Fibroblast of mammary gland (primary cell): ENCODE measurements at regions not wholly inside any gene's neighbourhood (a gene's known extent, or its start where the extent isn't known, plus 50 kb on each side); places are given as distances from the start of the nearest gene placed in this dataset.
"Not testable (repeated sequence)": the region's sequence is repeated elsewhere in the genome, so short reads cannot be mapped to it uniquely, and the experiment has no call there.

Experiments used
- DNase-seq: peaks from one replicate; pipeline ENCODE4 v3.0.0-alpha.2; 2010; ENCODE audit warnings: low read depth
- H3K4me3 ChIP-seq: 2 replicates; pipeline ENCODE4 v1.5.1; 2011; ENCODE audit warnings: low read depth, mild to moderate bottlenecking, low read length, moderate library complexity; ENCODE audit not compliant: control insufficient read depth
- TF ChIP-seq, protein P1 (sequence below): conservative IDR thresholded peaks from 2 replicates; pipeline ENCODE4 v1.5.1; 2011; ENCODE audit warnings: low read depth, low read length, inconsistent platforms; ENCODE audit not compliant: control insufficient read depth, insufficient read depth

GRCh38 chr10:28181478-28182096 lies 121.3 kb downstream of the MPP7 start:
- peak; percentile 4 for DNase-seq
- TF ChIP-seq, protein P1, sequence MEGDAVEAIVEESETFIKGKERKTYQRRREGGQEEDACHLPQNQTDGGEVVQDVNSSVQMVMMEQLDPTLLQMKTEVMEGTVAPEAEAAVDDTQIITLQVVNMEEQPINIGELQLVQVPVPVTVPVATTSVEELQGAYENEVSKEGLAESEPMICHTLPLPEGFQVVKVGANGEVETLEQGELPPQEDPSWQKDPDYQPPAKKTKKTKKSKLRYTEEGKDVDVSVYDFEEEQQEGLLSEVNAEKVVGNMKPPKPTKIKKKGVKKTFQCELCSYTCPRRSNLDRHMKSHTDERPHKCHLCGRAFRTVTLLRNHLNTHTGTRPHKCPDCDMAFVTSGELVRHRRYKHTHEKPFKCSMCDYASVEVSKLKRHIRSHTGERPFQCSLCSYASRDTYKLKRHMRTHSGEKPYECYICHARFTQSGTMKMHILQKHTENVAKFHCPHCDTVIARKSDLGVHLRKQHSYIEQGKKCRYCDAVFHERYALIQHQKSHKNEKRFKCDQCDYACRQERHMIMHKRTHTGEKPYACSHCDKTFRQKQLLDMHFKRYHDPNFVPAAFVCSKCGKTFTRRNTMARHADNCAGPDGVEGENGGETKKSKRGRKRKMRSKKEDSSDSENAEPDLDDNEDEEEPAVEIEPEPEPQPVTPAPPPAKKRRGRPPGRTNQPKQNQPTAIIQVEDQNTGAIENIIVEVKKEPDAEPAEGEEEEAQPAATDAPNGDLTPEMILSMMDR, result no peak

DNA sequence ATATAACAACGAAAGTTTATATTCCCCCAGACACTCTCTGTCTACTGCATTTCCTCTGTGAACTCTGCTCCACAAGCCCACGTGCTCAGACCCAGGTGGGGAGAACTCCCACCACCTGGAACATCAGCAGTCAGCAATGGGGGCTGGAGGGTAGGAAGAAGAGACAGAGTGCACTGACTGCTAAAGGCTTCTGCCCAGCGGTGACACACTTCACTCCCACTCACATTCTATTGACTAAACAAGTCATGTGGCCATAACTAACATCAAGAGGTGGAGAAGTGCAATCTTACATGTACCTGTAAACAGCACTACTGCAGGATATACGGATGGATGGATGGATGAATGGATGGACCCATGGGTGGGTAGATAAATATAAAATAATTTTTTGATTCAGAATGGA lies 122.2 kb downstream of the MPP7 start:
- TF ChIP-seq, protein P1, result no peak
- H3K4me3 ChIP-seq, result no peak overlapping the region
- DNase-seq, result no peak

More at GRCh38 chr10:28181478-28182096, 121.3 kb downstream of the MPP7 start:
- H3K4me3 ChIP-seq, result no peak overlapping the region

- H3K4me3 ChIP-seq, result no peak overlapping the region
- no peak for DNase-seq
- TF ChIP-seq, protein P1, result no peak
Measured at GRCh38 chr10:28179743-28180099, 123.1 kb downstream of the MPP7 start.

DNA sequence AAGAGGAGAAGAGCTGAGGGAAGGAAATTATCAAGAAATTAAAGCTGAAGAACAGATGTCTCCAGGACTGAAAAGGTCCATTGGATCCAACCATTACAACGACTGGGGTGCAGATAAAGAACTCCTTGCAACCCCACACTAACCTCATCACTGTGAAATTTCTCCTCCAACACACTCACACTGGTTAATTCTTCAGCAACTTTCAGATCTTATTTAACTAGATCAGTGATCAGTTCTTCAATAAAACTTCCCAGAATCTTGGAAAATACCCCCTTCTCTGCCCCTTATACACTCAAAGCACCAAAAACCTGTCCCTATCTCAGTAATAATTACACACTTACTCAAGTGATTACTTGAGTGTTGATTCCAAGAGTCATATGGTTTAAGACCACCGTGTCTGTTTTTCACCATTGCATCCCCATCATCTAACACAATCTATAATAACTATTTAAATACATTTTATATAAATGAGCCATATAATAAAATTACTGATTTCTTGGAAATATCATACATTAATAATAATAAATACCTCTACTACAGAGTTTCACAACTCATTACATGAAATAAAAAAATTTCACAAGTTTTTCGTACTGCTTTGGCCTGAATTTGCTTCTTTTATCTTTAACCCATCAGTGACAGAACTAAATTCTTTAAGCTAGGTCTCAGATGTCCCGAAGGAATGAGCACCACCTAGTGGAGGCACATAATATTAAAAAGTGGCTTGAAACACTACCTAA lies 123.7 kb downstream of the MPP7 start:
- TF ChIP-seq, protein P1, result peak; percentile 70
- H3K4me3 ChIP-seq, result no peak overlapping the region
- DNase-seq, result peak; percentile 65

GRCh38 chr10:28177944-28178637 lies 124.8 kb downstream of the MPP7 start:
- H3K4me3 ChIP-seq, result no peak overlapping the region
- TF ChIP-seq, protein P1, result no peak
- DNase-seq, result peak; percentile 32

DNA sequence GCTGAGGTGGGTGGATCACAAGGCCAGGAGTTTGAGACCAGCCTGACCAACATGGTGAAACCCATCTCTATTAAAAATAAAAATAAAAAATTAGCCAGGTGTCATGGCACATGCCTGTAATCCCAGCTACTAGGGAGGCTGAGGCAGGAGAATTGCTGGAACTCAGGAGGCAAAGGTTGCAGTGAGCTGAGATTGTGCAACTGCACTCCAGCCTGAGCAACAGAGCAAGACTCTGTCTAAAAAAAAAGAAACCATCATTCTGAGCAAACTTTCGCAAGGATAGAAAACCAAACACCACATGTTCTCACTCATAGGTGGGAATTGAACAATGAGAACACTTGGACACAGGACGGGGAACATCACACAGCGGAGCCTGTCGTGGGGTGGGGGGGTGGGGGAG lies 126.4 kb downstream of the MPP7 start:
- not testable (repeated sequence) for H3K4me3 ChIP-seq, DNase-seq

- no peak for DNase-seq
- TF ChIP-seq, protein P1, result no peak
- no peak overlapping the region for H3K4me3 ChIP-seq
Measured at GRCh38 chr10:28172223-28172610, 130.6 kb downstream of the MPP7 start.
